Keratinocyte (primary cell): ENCODE measurements at regions not wholly inside any gene's neighbourhood (a gene's known extent, or its start where the extent isn't known, plus 50 kb on each side); places are given as distances from the start of the nearest gene placed in this dataset.

ENCODE experiments used
- CTCF ChIP-seq, 3 experiments: IDR thresholded peaks in 1 of 3; conservative IDR thresholded peaks in 1 of 3; optimal IDR thresholded peaks in 1 of 3; 2 replicates in 2 of 3; 3 replicates in 1 of 3; pipeline versions ENCODE3 to v1.5.1; 2011; ENCODE audit warnings: low read length in 3 of 3, mild to moderate bottlenecking in 3 of 3, moderate library complexity in 2 of 3, control low read depth in 1 of 3, inconsistent platforms in 1 of 3; ENCODE audit not compliant: insufficient read depth in 2 of 3; ENCODE audit errors: extremely low read depth in 1 of 3
- EZH2 ChIP-seq: IDR thresholded peaks from one replicate; pipeline ENCODE4 v1.6.1; 2012; ENCODE audit warnings: inconsistent platforms, mild to moderate bottlenecking, low read length, moderate library complexity

GRCh38 chr1:72623299-72623708, 341.0 kb upstream of the NEGR1 start:
- TF ChIP-seq CTCF (optimal IDR thresholded peaks at IDR 0.05 in 1 of 3, IDR thresholded peaks at IDR 0.05 in 1 of 3, conservative IDR thresholded peaks at IDR 0.05 in 1 of 3; ENCODE audit: extremely low read depth in 1 of 3, insufficient read depth in 2 of 3, low read length in 3 of 3) (peak in 2 of 3 experiments; percentile 62 to 71), EZH2 (no peak)
